ENCODE measurements at regions not wholly inside any gene's neighbourhood (a gene's known extent, or its start where the extent isn't known, plus 50 kb on each side); places are given as distances from the start of the nearest gene placed in this dataset.

DNA sequence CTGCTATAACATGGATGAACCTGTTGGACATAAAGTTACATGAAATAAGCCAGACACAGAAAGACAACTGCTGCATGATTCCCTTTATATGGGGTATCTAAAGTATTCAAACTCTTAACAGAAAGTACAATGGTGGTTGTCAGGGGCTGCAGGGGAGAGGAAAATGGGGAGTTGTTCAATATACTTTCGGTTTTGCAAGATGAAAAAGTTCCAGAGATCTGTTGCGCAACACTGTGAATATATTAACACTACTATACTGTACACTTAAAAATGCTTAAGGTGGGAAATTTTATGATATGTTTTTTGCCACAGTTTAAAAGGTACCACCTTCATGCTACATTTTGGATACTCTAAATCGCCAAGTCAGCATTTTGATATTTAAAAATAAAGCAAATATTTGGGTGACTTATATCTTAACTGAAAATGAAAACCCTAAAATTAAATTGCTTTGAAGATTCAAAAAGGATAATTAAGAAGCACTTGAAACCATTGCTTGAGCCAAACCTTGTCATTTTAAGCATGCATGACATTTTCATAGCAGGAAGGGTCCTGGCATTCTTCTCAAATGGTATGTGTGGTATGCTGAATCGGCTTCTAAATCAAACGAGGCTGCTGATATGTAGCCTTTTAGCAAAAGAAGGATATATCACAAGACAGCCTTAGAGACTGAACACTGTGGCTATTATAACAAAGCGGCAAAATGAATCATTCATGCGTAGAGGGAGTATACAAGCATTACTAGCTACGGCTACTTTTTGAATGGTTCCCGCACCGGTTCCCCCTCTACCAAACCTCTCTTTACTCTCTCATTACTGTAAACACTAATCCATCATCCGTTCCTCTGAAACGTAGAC is 607.1 kb upstream of the DIPK2B start:
- TF ChIP-seq, protein P1, sequence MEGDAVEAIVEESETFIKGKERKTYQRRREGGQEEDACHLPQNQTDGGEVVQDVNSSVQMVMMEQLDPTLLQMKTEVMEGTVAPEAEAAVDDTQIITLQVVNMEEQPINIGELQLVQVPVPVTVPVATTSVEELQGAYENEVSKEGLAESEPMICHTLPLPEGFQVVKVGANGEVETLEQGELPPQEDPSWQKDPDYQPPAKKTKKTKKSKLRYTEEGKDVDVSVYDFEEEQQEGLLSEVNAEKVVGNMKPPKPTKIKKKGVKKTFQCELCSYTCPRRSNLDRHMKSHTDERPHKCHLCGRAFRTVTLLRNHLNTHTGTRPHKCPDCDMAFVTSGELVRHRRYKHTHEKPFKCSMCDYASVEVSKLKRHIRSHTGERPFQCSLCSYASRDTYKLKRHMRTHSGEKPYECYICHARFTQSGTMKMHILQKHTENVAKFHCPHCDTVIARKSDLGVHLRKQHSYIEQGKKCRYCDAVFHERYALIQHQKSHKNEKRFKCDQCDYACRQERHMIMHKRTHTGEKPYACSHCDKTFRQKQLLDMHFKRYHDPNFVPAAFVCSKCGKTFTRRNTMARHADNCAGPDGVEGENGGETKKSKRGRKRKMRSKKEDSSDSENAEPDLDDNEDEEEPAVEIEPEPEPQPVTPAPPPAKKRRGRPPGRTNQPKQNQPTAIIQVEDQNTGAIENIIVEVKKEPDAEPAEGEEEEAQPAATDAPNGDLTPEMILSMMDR (IDR thresholded peaks at IDR 0.05) = no peak
- TF ChIP-seq POLR2A (IDR thresholded peaks at IDR 0.05) = no peak
